GM21825 (cell line): ENCODE measurements at regions not wholly inside any gene's neighbourhood (a gene's known extent, or its start where the extent isn't known, plus 50 kb on each side); places are given as distances from the start of the nearest gene placed in this dataset.

ENCODE experiments used
- ATAC-seq: cut with Tn5 transposase; IDR thresholded peaks from one replicate; pipeline ENCODE4 v1.9.1; 2021; ENCODE audit warnings: mild to moderate bottlenecking, moderate library complexity; ENCODE audit not compliant: unreplicated experiment

- no peak for ATAC-seq
Observed at GRCh38 chr3:163879172-163879571, 1199.1 kb downstream of the SI start.

- ATAC-seq: no peak
Observed at GRCh38 chr3:163878396-163878795, 1199.9 kb downstream of the SI start.

DNA sequence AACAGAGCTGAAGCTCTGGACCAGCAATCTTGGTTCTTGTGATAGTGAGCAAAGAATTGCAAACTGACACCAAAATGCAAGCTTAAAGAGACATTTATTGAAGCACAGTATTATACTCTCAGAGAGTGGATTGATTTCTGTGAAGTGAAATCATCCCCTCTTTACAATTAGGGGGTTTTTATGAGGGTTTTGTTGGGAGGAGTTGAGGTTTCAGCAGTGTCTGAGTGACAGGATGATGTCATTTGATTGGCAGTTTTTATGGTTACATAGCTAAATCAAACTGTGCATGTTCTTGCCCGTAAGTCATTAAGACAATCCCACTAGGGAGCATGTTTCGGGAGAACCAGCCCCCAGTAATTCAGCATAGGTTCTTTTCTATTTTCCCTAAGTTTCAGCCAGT, 1200.5 kb downstream of the SI start:
- no peak for ATAC-seq

GRCh38 chr3:163863146-163863545, 1215.2 kb downstream of the SI start:
- no peak for ATAC-seq

- ATAC-seq: no peak
Observed at GRCh38 chr3:163852233-163852632, 1226.1 kb downstream of the SI start.

- ATAC-seq: no peak
Observed at GRCh38 chr3:163838769-163839168, 1239.5 kb downstream of the SI start.

- no peak for ATAC-seq
Observed at GRCh38 chr3:163832547-163832946, 1245.7 kb downstream of the SI start.

DNA sequence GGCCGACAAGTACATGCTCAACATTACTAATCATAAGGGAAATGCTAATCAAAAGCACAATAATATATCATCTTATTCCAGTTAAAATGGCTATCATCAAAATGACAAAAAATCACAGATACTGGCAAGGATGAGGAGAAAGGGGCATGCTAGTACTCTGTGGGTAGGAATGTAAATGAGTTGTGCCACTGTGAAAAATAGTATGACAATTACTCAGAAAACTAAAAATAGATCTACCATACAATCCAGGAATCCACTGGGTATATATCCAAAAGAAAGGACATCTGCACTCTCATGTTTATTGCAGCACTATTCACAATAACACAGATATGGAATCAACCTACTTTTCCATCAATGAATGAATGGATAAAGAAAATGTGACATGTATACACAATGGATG, 1256.5 kb downstream of the SI start:
- ATAC-seq: no peak

- ATAC-seq: no peak
Observed at GRCh38 chr3:163817015-163817414, 1261.3 kb downstream of the SI start.

DNA sequence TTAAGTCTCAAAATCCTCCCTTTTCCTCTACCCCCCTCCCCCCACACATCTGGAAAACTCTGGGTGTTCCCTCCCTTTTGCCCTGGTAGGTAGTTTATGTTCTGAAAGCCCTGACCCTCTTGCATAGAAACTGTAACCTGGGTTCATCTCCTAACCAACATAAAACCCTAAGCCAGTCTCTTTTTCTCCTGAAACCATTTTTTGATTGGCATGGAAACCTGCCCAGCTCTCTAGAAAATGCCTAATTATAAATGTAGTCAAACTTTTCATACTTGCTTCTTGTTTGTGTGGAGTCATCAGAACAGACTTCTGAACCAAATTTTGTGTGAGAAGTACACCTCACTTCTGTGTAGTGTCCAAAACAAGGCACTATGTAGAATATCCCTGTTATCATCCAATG, 1264.4 kb downstream of the SI start:
- no peak for ATAC-seq

DNA sequence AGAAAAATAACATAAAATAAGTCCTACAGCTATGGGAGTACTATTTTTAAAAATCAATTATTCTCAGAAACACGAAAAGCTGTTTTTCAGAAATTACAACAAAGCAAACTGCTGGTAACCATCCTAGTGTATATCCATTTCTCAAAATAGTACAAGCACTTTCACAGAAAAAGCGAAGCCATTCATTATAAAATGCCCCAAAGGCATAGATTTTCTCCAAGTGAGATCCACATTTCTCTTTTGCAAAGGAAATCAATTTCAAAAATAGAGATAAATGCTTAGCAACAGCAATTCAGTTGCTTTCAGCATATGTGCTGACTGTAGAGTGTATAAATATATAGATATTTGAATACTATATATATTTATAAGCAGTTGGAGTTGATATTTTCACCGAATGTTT, 1266.3 kb downstream of the SI start:
- no peak for ATAC-seq

DNA sequence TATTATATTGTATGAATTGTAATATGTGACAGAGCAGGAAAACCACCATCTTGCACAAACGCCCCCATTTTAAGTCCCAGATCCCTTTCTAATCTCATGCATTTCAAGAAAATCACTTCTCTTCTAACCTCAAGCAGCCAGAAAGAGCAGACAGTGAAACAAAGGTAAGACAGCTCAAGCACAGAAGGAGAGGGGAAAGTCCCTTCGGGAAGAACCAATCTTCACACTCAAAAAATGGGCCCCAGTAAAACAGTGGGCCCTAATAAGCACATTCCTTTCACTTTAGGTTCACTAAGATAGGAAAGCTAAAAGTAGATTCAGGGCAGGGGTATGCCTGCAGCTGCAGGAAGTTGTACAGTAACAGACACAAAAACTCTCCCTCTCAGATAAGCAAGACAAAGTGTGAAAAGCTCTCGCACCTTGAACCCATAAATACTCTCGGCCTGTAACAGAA, 1268.7 kb downstream of the SI start:
- ATAC-seq: no peak

DNA sequence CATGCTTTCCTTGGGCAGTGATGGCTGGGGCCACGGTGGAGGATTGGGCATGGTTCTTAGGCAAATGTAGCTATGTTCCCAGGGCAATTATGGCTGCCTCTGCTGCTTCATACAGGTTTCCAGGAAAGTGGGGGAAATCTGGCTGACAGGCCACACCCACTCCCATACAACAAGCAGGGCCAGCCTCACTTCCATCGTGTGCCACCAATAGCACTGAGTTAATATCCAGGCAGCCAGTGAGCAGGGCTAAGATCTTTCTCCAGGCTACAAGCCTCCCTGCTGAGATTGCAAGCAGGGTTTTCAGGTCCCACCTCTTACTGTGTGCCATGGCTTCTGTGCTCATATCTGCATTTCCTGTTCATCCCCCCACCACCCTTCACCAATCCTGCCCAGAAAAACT, 1291.9 kb downstream of the SI start:
- no peak for ATAC-seq

- ATAC-seq: no peak
Observed at GRCh38 chr3:163785693-163786092, 1292.6 kb downstream of the SI start.

DNA sequence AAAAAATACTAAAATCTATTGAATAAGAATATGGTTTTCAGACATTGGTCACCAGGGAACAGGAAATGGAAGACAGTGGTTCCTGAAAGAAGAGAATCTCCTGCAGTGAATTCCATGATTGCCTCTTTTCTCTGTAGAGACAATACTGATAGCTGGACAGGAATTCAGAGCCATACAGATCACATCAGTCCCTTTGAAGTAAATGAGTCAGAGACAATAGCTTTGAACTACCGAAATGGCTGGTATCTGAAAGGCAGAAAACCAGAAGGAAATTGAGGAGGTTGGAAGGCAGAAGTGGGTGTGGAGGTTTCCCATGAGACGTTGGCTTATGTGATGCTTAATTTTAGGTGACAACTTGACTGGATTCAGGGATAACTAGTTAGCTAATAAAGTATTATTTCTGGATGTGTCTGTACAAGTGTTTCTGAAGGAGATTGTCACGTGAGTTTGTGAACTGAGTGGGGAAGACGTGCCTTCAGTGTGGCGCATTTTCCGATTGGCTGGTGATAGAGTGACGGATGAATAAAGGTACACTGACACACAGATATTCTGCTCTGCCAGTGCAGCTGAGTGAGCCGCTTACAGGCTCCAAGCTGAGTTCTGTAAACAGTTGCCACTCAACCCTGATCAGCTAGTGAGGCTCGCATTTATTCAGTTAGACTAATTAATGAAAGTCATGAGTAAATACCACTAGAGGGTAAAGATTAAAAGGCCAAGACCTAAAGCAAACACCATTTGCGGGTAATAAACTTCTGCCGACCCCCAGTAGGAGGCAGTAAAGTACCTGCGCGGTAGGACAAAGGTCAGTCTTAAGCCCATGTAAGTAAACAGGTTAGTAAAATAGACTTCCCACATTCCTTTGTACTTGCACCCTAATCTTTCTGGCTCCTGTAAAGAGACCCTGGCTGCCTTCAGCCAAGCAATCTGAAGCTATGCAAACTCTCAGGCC, 1298.6 kb downstream of the SI start:
- ATAC-seq: no peak

DNA sequence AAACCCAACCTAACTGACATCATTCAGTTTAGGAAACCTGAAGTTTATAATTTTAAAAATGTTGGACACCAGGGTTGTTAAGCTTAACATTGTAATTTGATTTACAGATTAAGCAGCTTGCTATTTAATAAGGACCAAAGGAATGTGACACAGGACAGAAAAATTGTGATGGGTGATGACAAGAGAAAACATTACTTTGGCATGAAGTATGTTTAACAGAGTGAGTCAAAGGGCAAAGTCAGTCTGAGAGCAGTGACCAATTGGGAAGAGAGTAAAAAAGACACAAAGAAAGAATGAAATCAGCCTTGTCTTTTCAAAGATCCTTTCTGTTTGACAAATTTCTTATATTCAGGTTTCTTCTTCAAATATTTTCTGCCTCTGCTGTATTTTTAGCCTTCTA, 1301.6 kb downstream of the SI start:
- ATAC-seq: no peak

DNA sequence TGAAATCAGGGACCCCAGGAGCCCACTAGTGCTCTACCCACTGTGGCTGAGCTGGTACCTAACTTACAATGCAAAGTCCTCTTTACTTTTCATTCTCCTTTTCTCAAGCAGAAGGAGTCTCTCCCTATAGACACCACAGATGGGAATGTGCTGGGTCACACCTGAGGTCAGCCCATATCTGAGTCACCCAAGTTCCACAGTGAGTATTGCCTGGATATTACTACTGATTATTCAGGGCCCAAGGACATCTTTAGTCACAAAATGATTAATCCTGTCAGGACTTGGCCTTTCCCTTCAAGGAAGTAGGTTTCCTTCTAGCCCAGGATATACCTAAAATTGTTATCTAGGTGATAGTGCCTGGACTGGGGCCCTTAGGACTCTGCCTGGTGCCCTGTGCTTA, 1305.2 kb downstream of the SI start:
- ATAC-seq: no peak

DNA sequence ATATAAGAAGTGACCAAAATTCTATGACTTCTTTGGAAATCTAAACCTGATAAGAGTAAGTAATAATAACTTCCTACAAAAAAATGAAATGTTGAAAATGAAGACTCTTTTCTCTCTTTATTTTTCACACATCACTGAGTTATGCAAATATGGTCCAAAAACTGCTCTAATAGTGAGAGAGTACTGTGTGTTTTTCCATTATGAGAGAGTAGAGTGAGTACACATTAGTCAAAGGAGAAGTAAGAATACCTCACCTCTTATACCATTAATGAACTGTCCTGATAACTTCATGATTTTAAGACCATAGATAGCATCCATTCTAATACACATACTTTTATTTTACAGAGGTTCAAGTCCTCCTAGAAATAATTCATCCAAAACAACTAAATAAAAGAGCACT, 1310.2 kb downstream of the SI start:
- ATAC-seq: no peak

DNA sequence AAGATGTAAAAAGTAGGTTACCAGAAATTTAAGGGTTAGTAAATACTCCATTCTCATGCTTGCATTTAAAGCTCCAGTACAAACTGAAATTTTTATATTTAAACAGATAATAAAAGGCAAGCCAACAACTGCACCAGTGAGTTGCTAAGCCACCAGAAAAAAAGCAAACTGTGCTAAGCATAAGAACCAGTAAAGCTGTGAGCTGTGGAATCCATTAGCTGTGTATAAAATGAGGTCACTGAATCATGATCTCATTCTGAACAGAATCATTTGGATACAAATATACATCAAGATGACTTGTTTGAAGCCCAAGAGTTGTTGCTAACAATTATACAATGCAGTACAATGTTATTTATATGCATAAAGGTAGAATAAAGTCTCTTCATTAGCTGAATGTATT, 1312.2 kb downstream of the SI start:
- ATAC-seq: no peak

DNA sequence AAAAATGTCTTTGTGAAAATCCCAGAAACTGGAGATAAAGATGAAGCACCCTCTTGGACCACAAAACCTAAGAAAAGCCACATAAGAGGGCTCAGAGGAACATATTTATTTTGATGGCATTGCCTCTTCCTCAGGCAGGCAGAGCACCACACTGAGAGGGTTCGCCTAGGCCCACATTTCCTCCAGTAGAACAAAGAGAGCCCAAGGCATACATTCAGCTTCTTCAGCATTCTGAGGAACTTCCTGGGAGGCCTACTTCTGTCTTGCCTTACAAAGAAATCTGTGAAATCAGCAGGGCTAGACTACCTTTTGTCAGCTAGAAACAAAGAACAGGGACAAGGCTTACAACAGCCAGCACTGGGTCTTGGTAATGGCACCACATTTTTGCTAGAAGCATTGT, 1325.3 kb downstream of the SI start:
- no peak for ATAC-seq

DNA sequence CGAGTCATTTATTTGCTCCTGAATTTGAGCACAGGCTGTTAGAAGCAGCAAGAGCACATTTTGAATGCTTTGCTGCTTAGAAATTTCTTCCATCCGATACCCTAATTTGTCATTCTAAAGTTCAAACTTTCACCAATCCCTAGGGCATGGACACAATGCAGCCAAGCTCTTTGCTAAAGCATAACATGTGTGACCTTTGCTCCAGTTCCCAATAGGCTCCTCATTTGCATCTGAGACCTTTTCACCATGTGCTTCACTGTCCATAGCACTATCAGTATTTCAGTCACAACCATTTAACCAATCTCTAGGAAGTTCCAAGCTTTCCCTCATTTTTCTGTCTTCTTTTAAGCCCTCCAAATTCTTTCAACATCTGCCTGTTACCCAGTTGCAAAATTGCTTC, 1333.1 kb downstream of the SI start:
- no peak for ATAC-seq

- no peak for ATAC-seq
Observed at GRCh38 chr3:163735394-163735793, 1342.9 kb downstream of the SI start.

DNA sequence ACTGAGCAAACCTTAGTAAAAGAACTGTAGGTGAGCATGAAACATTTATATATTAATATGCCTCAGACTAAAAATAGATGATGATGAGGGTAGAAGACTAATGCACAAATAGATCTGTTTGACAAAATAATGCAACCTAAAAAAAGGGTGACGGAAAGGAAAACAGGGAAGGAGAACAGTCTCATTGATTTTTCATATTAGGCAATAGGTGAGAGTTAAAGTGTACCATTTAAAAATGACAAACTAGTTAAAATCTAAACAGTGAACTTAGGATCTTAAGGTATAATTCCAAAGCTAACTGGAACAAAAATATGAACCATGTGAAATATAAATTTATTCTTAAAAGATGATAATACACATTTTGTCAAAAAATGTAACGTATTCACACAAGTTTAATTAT, 1347.6 kb downstream of the SI start:
- no peak for ATAC-seq
